ENCODE measurements at regions not wholly inside any gene's neighbourhood (a gene's known extent, or its start where the extent isn't known, plus 50 kb on each side); places are given as distances from the start of the nearest gene placed in this dataset.

- H3K4me1 ChIP-seq (ENCODE audit: low read length) = no peaks in the 10 kb centered on the region
- H4K20me1 ChIP-seq (ENCODE audit: insufficient read depth, low read length) = no peaks in the 10 kb centered on the region
- no peaks in the 10 kb centered on the region for H3K79me2 ChIP-seq (ENCODE audit: low read length)
- H3K9me3 ChIP-seq (ENCODE audit: insufficient read depth, low read length) = no peaks in the 10 kb centered on the region
- no peaks in the 10 kb centered on the region for H3K36me3 ChIP-seq (replicated peaks; ENCODE audit: low read depth, low read length)
- no peak overlapping the region for H2AFZ ChIP-seq (ENCODE audit: low read depth, low read length)
- H3K4me3 ChIP-seq (ENCODE audit: low read length) = no peak overlapping the region
- no peaks in the 10 kb centered on the region for H3K27me3 ChIP-seq (ENCODE audit: low read depth, low read length)
- no peak overlapping the region for H3K4me2 ChIP-seq (ENCODE audit: low read length)
- no peak overlapping the region for H3K9ac ChIP-seq (ENCODE audit: low read length)
- TF ChIP-seq EZH2phosphoT487 (IDR thresholded peaks at IDR 0.05; ENCODE audit: low read depth) = no peak
- no peak for TF ChIP-seq CTCF (IDR thresholded peaks at IDR 0.05; ENCODE audit: low read depth, low read length)
- H3K27ac ChIP-seq (ENCODE audit: low read length) = no peak overlapping the region
Measured at GRCh38 chr2:149679286-149679685, 91.7 kb upstream of the MMADHC start.

GRCh38 chr2:149677416-149677815 lies 89.8 kb upstream of the MMADHC start:
- Histone ChIP-seq H3K9me3 (ENCODE audit: insufficient read depth, low read length) (no peaks in the 10 kb centered on the region), H3K27me3 (ENCODE audit: low read depth, low read length) (no peaks in the 10 kb centered on the region), H3K4me3 (ENCODE audit: low read length) (no peak overlapping the region), H3K27ac (ENCODE audit: low read length) (no peak overlapping the region), H2AFZ (ENCODE audit: low read depth, low read length) (no peak overlapping the region), H3K9ac (ENCODE audit: low read length) (no peak overlapping the region), H3K4me1 (ENCODE audit: low read length) (no peaks in the 10 kb centered on the region), H3K79me2 (ENCODE audit: low read length) (no peaks in the 10 kb centered on the region), H3K4me2 (ENCODE audit: low read length) (no peak overlapping the region), H4K20me1 (ENCODE audit: insufficient read depth, low read length) (no peaks in the 10 kb centered on the region), H3K36me3 (replicated peaks; ENCODE audit: low read depth, low read length) (no peaks in the 10 kb centered on the region)
- no peak for TF ChIP-seq CTCF (IDR thresholded peaks at IDR 0.05; ENCODE audit: low read depth, low read length)

GRCh38 chr2:149670086-149670485 lies 82.5 kb upstream of the MMADHC start:
- Histone ChIP-seq H3K27me3 (ENCODE audit: low read depth, low read length) (no peaks in the 10 kb centered on the region), H3K9me3 (ENCODE audit: insufficient read depth, low read length) (no peaks in the 10 kb centered on the region), H2AFZ (ENCODE audit: low read depth, low read length) (no peak overlapping the region), H3K79me2 (ENCODE audit: low read length) (no peaks in the 10 kb centered on the region), H3K27ac (ENCODE audit: low read length) (no peak overlapping the region), H3K9ac (ENCODE audit: low read length) (no peak overlapping the region), H3K4me2 (ENCODE audit: low read length) (no peak overlapping the region), H3K4me3 (ENCODE audit: low read length) (no peak overlapping the region), H3K36me3 (replicated peaks; ENCODE audit: low read depth, low read length) (no peaks in the 10 kb centered on the region), H4K20me1 (ENCODE audit: insufficient read depth, low read length) (no peaks in the 10 kb centered on the region), H3K4me1 (ENCODE audit: low read length) (no peaks in the 10 kb centered on the region)
- no peak for TF ChIP-seq EZH2phosphoT487 (IDR thresholded peaks at IDR 0.05; ENCODE audit: low read depth)

- H3K4me3 ChIP-seq (ENCODE audit: low read length) = no peak overlapping the region
- no peaks in the 10 kb centered on the region for H3K79me2 ChIP-seq (ENCODE audit: low read length)
- no peak overlapping the region for H3K9ac ChIP-seq (ENCODE audit: low read length)
- H3K36me3 ChIP-seq (replicated peaks; ENCODE audit: low read depth, low read length) = no peaks in the 10 kb centered on the region
- no peak for TF ChIP-seq CTCF (IDR thresholded peaks at IDR 0.05; ENCODE audit: low read depth, low read length)
- TF ChIP-seq EZH2phosphoT487 (IDR thresholded peaks at IDR 0.05; ENCODE audit: low read depth) = no peak
- H3K27me3 ChIP-seq (ENCODE audit: low read depth, low read length) = no peaks in the 10 kb centered on the region
- H3K9me3 ChIP-seq (ENCODE audit: insufficient read depth, low read length) = no peaks in the 10 kb centered on the region
- no peaks in the 10 kb centered on the region for H4K20me1 ChIP-seq (ENCODE audit: insufficient read depth, low read length)
- H2AFZ ChIP-seq (ENCODE audit: low read depth, low read length) = no peak overlapping the region
- H3K4me1 ChIP-seq (ENCODE audit: low read length) = no peaks in the 10 kb centered on the region
- no peak overlapping the region for H3K4me2 ChIP-seq (ENCODE audit: low read length)
- H3K27ac ChIP-seq (ENCODE audit: low read length) = no peak overlapping the region
Measured at GRCh38 chr2:149666809-149667320, 79.3 kb upstream of the MMADHC start.

GRCh38 chr2:149664896-149665295 lies 77.3 kb upstream of the MMADHC start:
- Histone ChIP-seq H3K79me2 (ENCODE audit: low read length) (no peaks in the 10 kb centered on the region), H3K9me3 (ENCODE audit: insufficient read depth, low read length) (no peaks in the 10 kb centered on the region), H4K20me1 (ENCODE audit: insufficient read depth, low read length) (no peaks in the 10 kb centered on the region), H3K4me2 (ENCODE audit: low read length) (no peak overlapping the region), H3K9ac (ENCODE audit: low read length) (no peak overlapping the region), H3K36me3 (replicated peaks; ENCODE audit: low read depth, low read length) (no peaks in the 10 kb centered on the region), H3K27me3 (ENCODE audit: low read depth, low read length) (no peaks in the 10 kb centered on the region), H3K4me3 (ENCODE audit: low read length) (no peak overlapping the region), H3K27ac (ENCODE audit: low read length) (no peak overlapping the region), H2AFZ (ENCODE audit: low read depth, low read length) (no peak overlapping the region), H3K4me1 (ENCODE audit: low read length) (no peaks in the 10 kb centered on the region)
- no peak for TF ChIP-seq CTCF (IDR thresholded peaks at IDR 0.05; ENCODE audit: low read depth, low read length)
- no peak for TF ChIP-seq EZH2phosphoT487 (IDR thresholded peaks at IDR 0.05; ENCODE audit: low read depth)
